HepG2 (cell line): ENCODE measurements at regions not wholly inside any gene's neighbourhood (a gene's known extent, or its start where the extent isn't known, plus 50 kb on each side); places are given as distances from the start of the nearest gene placed in this dataset.

Experiments
- ATAC-seq: fragments of 200-7000 bp; cut with Tn5 transposase; 3 replicates; pipeline ENCODE4 v1.9.1; 2020; ENCODE audit warnings: mild to moderate bottlenecking, moderate library complexity
- BruUV-seq: library from RNA; stranded (reverse); fragments of 400-500 nt; replicated peaks from 2 replicates; lab custom pipeline; 2021; lab: Mats Ljungman, UMichigan
- CTCF ChIA-PET: fragments of 300-600 bp; formaldehyde crosslinking; extraction: SDS; loops from one replicate; lab custom pipeline; 2021; ENCODE audit warnings: low total read pairs, inconsistent platforms, low intra/inter-chr PET ratio; lab: Yijun Ruan, JAX
- POLR2A ChIA-PET: fragments of 350-600 bp; sonication (Branson Sonifier 250); formaldehyde crosslinking; loops from one replicate; lab custom pipeline; 2020; ENCODE audit warnings: antibody characterized with exemption, inconsistent platforms; lab: Yijun Ruan, JAX
- DNase-seq: peaks from one replicate; pipeline ENCODE4 v3.0.0-alpha.2; 2015; ENCODE audit warnings: low spot score
- FAIRE-seq: peaks from 3 replicates; lab custom pipeline; 2011; peaks lifted over from hg19 to GRCh38; lab: Jason Lieb, UNC
- H2AFZ ChIP-seq: one replicate; pipeline ENCODE4 v1.6.1; 2011; ENCODE audit warnings: low read length, inconsistent platforms
- H3K27ac ChIP-seq: fragments of 300-600 bp; 3 replicates; pipeline ENCODE4 v1.8.0; 2011; ENCODE audit warnings: mixed run types, mild to moderate bottlenecking, mixed read lengths, low read length, inconsistent platforms; ENCODE audit not compliant: insufficient read depth; ENCODE audit errors: extremely low read length
- H3K27me3 ChIP-seq, 2 experiments: fragments of 200-600 bp in 1 of 2; 2 replicates in 1 of 2; 3 replicates in 1 of 2; pipeline versions ENCODE4 v1.6.0 to v1.8.0; 2011; ENCODE audit warnings: low read length in 2 of 2, mild to moderate bottlenecking in 2 of 2, moderate library complexity in 2 of 2, inconsistent platforms in 1 of 2; ENCODE audit not compliant: insufficient read depth in 2 of 2, control insufficient read depth in 1 of 2
- H3K36me3 ChIP-seq, 2 experiments: fragments of 200-600 bp in 1 of 2; replicated peaks in 1 of 2; 2 replicates in 1 of 2; 3 replicates in 1 of 2; pipeline versions ENCODE4 v1.5.1 to v1.8.0; 2011; ENCODE audit warnings: low read length in 2 of 2, inconsistent platforms in 1 of 2; ENCODE audit not compliant: insufficient read depth in 2 of 2, control insufficient read depth in 1 of 2
- H3K4me1 ChIP-seq: 2 replicates; pipeline ENCODE4 v1.5.1; 2012; ENCODE audit warnings: low read length, inconsistent platforms; ENCODE audit not compliant: insufficient read depth
- H3K4me2 ChIP-seq: 2 replicates; pipeline ENCODE4 v1.6.0; 2011; ENCODE audit warnings: low read depth, low read length, inconsistent platforms
- H3K4me3 ChIP-seq, 3 experiments: fragments of 200-600 bp in 1 of 3; sonication (generic), shearing (Covaris generic) in 1 of 3; replicated peaks in 1 of 3; 2 replicates each; pipeline ENCODE4 v1.5.1; 2011 to 2016; ENCODE audit warnings: low read length in 3 of 3, inconsistent platforms in 2 of 3, low read depth in 2 of 3, mild to moderate bottlenecking in 2 of 3, control low read depth in 1 of 3, mixed read lengths in 1 of 3; ENCODE audit not compliant: insufficient read depth in 1 of 3
- H3K79me2 ChIP-seq: one replicate; pipeline ENCODE4 v1.6.1; 2011; ENCODE audit warnings: low read length, inconsistent platforms; ENCODE audit not compliant: insufficient read depth
- H3K9ac ChIP-seq: 2 replicates; pipeline ENCODE4 v1.6.0; 2011; ENCODE audit warnings: mild to moderate bottlenecking, low read depth, low read length, inconsistent platforms; ENCODE audit not compliant: insufficient read depth
- H3K9me3 ChIP-seq: 2 replicates; pipeline ENCODE4 v1.5.1; 2012; ENCODE audit warnings: mild to moderate bottlenecking, low read length
- H4K20me1 ChIP-seq: 2 replicates; pipeline ENCODE4 v1.6.0; 2011; ENCODE audit warnings: inconsistent platforms, mild to moderate bottlenecking, low read length, moderate library complexity; ENCODE audit not compliant: insufficient read depth
- RELA ChIP-seq: sonication (generic); formaldehyde crosslinking; IDR thresholded peaks from 2 replicates; pipeline ENCODE4 v1.4.0; 2020; ENCODE audit warnings: missing genetic modification reagents
- RERE ChIP-seq: IDR thresholded peaks from 2 replicates; pipeline ENCODE4 v1.6.1; 2016; ENCODE audit warnings: low read depth, missing genetic modification reagents, missing compliant biosample characterization
- ZNF276 ChIP-seq: sonication (generic); formaldehyde crosslinking; IDR thresholded peaks from 2 replicates; pipeline ENCODE4 v1.4.0; 2020; ENCODE audit warnings: mild to moderate bottlenecking, low read depth, missing genetic modification reagents
- ZNF34 ChIP-seq: sonication (generic); formaldehyde crosslinking; IDR thresholded peaks from 2 replicates; pipeline ENCODE4 v1.4.0; 2020; ENCODE audit warnings: mild to moderate bottlenecking, missing genetic modification reagents, borderline replicate concordance
- WGBS: methylation state at CpG from one replicate; pipeline ENCODE4 v1.1.6; 2017; ENCODE audit warnings: low lambda C conversion rate; 5-methylcytosine and 5-hydroxymethylcytosine counted together
- in situ Hi-C: cut with HindIII; loops from 2 replicates; pipeline ENCODE4 v1.10.0; 2017; ENCODE audit warnings: low pct_unique_long_range_greater_than_20kb; ENCODE audit not compliant: extremely low pct_ligation_motif_present
- intact Hi-C: fragments of 100-400 bp; cut with micrococcal nuclease; formaldehyde crosslinking; loops from one replicate; pipeline ENCODE4 v1.10.0; 2022; ENCODE audit not compliant: unreplicated experiment

- no TSS peak for BruUV-seq
- CTCF ChIA-PET = no interaction called here
- in situ Hi-C loops = loop anchor here (10.0 to 25.0 kb wide), 2 partner anchors 208 to 1829 kb away; partner anchors contain the start of gene MEIS2
These were observed 197.9 kb upstream of the NANOGP8 start for GRCh38 chr15:35282965-35283496.

More at GRCh38 chr15:35282965-35283496, 197.9 kb upstream of the NANOGP8 start:
- H3K4me3 ChIP-seq = no peak overlapping the region
- no peak overlapping the region for H2AFZ ChIP-seq
- WGBS = 63% methylated on average over 3 of the region's 3 CpGs
- H4K20me1 ChIP-seq = no peaks in the 10 kb centered on the region
- no peaks in the 10 kb centered on the region for H3K36me3 ChIP-seq
- POLR2A ChIA-PET = no interaction called here
- no peak for ATAC-seq
- H3K27me3 ChIP-seq = no peaks in the 10 kb centered on the region
- no peak overlapping the region for H3K4me2 ChIP-seq
- TF ChIP-seq RERE (CRISPR knock-in tag) (no peak), ZNF34 (CRISPR knock-in tag) (no peak), ZNF276 (CRISPR knock-in tag) (no peak), RELA (CRISPR knock-in tag) (no peak)
- TF ChIP-seq, all 625 proteins: peak for 0
- FAIRE-seq (no peak), DNase-seq (no peak)
- Histone ChIP-seq H3K9me3 (peaks cover 6% of the 10 kb centered on the region), H3K27ac (no peak overlapping the region), H3K9ac (no peak overlapping the region), H3K79me2 (no peaks in the 10 kb centered on the region), H3K4me1 (no peaks in the 10 kb centered on the region)
- intact Hi-C loops = no loop called here
